Activated CD4-positive, alpha-beta T cell treated with anti-CD3 and anti-CD28 coated beads for 4 hours (primary cell): ENCODE measurements at regions not wholly inside any gene's neighbourhood (a gene's known extent, or its start where the extent isn't known, plus 50 kb on each side); places are given as distances from the start of the nearest gene placed in this dataset.
"Not testable (repeated sequence)": the region's sequence is repeated elsewhere in the genome, so short reads cannot be mapped to it uniquely, and the experiment has no call there.

Experiments used
- DNase-seq, 2 donors: peaks; one replicate each; pipeline ENCODE4 v3.0.0-alpha.2; 2020

GRCh38 chr5:51034222-51034901 is 348.9 kb upstream of the ISL1 start:
- DNase-seq, result no peak

- no peak for DNase-seq
Measured at GRCh38 chr5:51039424-51040329, 343.6 kb upstream of the ISL1 start.

- no peak for DNase-seq
Measured at GRCh38 chr5:51043745-51044144, 339.5 kb upstream of the ISL1 start.

GRCh38 chr5:51047369-51047768 is 335.9 kb upstream of the ISL1 start:
- DNase-seq, result no peak

GRCh38 chr5:51053361-51053760 is 329.9 kb upstream of the ISL1 start:
- no peak for DNase-seq

GRCh38 chr5:51060953-51061352 is 322.3 kb upstream of the ISL1 start:
- no peak for DNase-seq

GRCh38 chr5:51072937-51073336 is 310.3 kb upstream of the ISL1 start:
- no peak for DNase-seq

- no peak for DNase-seq
Measured at GRCh38 chr5:51082741-51083140, 300.5 kb upstream of the ISL1 start.

GRCh38 chr5:51091816-51092215 is 291.4 kb upstream of the ISL1 start:
- DNase-seq, result no peak

GRCh38 chr5:51095486-51095885 is 287.8 kb upstream of the ISL1 start:
- DNase-seq, result no peak

- no peak for DNase-seq
Measured at GRCh38 chr5:51096859-51097258, 286.4 kb upstream of the ISL1 start.

- DNase-seq, result no peak
Measured at GRCh38 chr5:51099173-51099853, 283.9 kb upstream of the ISL1 start.

GRCh38 chr5:51104556-51104955 is 278.7 kb upstream of the ISL1 start:
- DNase-seq, result no peak

- no peak for DNase-seq
Measured at GRCh38 chr5:51109786-51110410, 273.4 kb upstream of the ISL1 start.

- DNase-seq, result no peak
Measured at GRCh38 chr5:51131266-51131665, 252.0 kb upstream of the ISL1 start.

GRCh38 chr5:51138164-51138563 is 245.1 kb upstream of the ISL1 start:
- DNase-seq, result no peak

GRCh38 chr5:51148437-51148836 is 234.8 kb upstream of the ISL1 start:
- no peak for DNase-seq

- no peak for DNase-seq
Measured at GRCh38 chr5:51156222-51156621, 227.0 kb upstream of the ISL1 start.

GRCh38 chr5:51156838-51157237 is 226.4 kb upstream of the ISL1 start:
- no peak for DNase-seq

- DNase-seq, result no peak
Measured at GRCh38 chr5:51159164-51159563, 224.1 kb upstream of the ISL1 start.

- no peak for DNase-seq
Measured at GRCh38 chr5:51159606-51160005, 223.6 kb upstream of the ISL1 start.

GRCh38 chr5:51162245-51162644 is 221.0 kb upstream of the ISL1 start:
- DNase-seq, result no peak

- not testable (repeated sequence) for DNase-seq
Measured at GRCh38 chr5:51165621-51166020, 217.6 kb upstream of the ISL1 start.
